AG09309 (cell line): ENCODE measurements at regions not wholly inside any gene's neighbourhood (a gene's known extent, or its start where the extent isn't known, plus 50 kb on each side); places are given as distances from the start of the nearest gene placed in this dataset.

Source experiments
- DNase-seq: peaks from one replicate; pipeline ENCODE4 v3.0.0-alpha.2; 2010; ENCODE audit warnings: low read depth
- H3K4me3 ChIP-seq: 2 replicates; pipeline ENCODE4 v1.5.1; 2011; ENCODE audit warnings: mild to moderate bottlenecking, low read depth, low read length, moderate library complexity; ENCODE audit not compliant: control insufficient read depth
- CTCF ChIP-seq: IDR thresholded peaks from 2 replicates; pipeline ENCODE4 v1.5.1; 2011; ENCODE audit warnings: mild to moderate bottlenecking, low read depth, low read length, inconsistent platforms; ENCODE audit not compliant: insufficient read depth, control insufficient read depth; ENCODE audit errors: missing control alignments

GRCh38 chr2:43082903-43083677 is 143.3 kb downstream of the ZFP36L2 start:
- no peak for TF ChIP-seq CTCF
- H3K4me3 ChIP-seq, result no peak overlapping the region
- no peak for DNase-seq

- DNase-seq, result peak; percentile 71
- no peak overlapping the region for H3K4me3 ChIP-seq
- TF ChIP-seq CTCF, result no peak
These were observed 144.1 kb downstream of the ZFP36L2 start for GRCh38 chr2:43082111-43082894.

GRCh38 chr2:43081131-43081765 is 145.2 kb downstream of the ZFP36L2 start:
- no peak for DNase-seq
- TF ChIP-seq CTCF, result no peak
- H3K4me3 ChIP-seq, result no peak overlapping the region

GRCh38 chr2:43080571-43081021 is 145.8 kb downstream of the ZFP36L2 start:
- no peak overlapping the region for H3K4me3 ChIP-seq
- TF ChIP-seq CTCF, result no peak
- DNase-seq, result no peak

GRCh38 chr2:43078781-43079755 is 147.3 kb downstream of the ZFP36L2 start:
- no peak for DNase-seq
- TF ChIP-seq CTCF, result no peak
- H3K4me3 ChIP-seq, result no peak overlapping the region

GRCh38 chr2:43078301-43078700 is 148.1 kb downstream of the ZFP36L2 start:
- no peak for TF ChIP-seq CTCF
- no peak overlapping the region for H3K4me3 ChIP-seq
- DNase-seq, result no peak
